ENCODE measurements at regions not wholly inside any gene's neighbourhood (a gene's known extent, or its start where the extent isn't known, plus 50 kb on each side); places are given as distances from the start of the nearest gene placed in this dataset.
"Not testable (repeated sequence)": the region's sequence is repeated elsewhere in the genome, so short reads cannot be mapped to it uniquely, and the experiment has no call there.

DNA sequence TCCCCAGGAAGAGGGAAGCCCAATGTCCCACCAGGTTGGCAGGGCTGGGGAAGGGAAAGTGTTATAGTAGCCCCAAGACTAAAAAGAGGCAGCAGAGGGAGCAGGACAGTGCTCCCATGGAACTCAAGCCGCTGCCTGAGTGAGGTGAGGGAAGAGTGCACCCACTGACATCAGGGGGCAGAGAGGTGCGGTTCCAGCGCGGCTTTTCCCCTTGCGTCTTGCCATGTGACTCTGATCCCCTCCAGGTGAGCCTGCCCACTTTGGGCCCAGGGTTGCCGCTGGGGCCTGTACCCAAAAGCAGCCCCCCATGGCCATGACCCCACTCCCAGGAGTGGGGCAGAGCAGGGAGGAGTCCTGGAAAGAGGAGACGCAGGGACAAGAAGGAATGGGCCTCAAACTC is 136.3 kb upstream of the KCTD7 start:
- DNase-seq (ENCODE audit: low read depth): not testable (repeated sequence)
- H3K4me3 ChIP-seq (ENCODE audit: low read depth, low read length): peak overlapping the region; percentile 71

DNA sequence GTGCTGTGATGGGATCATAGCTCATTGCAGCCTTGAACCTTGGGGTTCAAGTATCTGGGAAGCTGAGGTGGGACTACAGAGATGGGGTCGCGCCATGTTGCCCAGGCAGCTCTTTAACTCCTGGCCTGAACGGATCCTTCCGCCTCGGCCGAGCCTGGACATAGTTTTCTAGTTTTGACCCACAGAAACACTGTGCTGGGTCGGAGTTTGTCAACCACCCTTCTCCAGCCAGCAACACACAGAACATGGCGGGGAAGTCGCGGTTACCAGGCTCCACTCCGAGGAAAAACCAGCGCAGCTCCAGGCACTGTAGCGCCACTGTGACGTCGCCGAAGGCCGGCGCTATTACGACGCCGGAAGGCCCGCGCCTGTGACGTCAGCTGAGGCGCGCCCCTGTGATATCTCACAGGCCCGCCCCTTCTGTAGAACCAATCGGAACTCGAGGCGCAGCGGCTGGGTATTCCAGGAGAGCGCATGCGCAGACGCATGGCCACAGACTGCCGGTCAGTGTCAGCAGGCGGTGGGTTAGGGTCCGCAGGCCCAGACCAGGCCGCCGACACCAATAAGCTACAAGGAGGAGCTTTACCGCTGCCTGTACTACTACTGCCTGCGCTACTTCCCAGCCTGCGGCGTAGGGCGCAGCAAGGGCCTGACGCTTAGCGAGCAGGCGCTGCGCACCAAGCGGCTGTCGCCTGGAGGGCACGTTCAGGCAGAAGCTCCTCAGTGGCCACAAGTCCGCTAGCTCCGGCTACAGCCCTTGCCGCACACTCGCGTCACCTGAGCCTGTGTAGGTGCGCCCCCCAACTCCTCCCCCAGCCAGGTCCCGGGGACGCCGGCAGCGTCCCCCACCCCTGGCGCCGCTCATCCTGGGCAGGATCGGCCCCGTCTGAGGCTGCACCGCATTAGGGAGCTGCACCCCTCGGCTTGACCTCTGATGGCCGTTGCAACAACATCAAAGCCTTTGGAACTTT is 135.2 kb upstream of the KCTD7 start:
- peak; percentile 90 for DNase-seq (ENCODE audit: low read depth)
- H3K4me3 ChIP-seq (ENCODE audit: low read depth, low read length): peak overlapping the region; percentile 71
- TF ChIP-seq, protein P1, sequence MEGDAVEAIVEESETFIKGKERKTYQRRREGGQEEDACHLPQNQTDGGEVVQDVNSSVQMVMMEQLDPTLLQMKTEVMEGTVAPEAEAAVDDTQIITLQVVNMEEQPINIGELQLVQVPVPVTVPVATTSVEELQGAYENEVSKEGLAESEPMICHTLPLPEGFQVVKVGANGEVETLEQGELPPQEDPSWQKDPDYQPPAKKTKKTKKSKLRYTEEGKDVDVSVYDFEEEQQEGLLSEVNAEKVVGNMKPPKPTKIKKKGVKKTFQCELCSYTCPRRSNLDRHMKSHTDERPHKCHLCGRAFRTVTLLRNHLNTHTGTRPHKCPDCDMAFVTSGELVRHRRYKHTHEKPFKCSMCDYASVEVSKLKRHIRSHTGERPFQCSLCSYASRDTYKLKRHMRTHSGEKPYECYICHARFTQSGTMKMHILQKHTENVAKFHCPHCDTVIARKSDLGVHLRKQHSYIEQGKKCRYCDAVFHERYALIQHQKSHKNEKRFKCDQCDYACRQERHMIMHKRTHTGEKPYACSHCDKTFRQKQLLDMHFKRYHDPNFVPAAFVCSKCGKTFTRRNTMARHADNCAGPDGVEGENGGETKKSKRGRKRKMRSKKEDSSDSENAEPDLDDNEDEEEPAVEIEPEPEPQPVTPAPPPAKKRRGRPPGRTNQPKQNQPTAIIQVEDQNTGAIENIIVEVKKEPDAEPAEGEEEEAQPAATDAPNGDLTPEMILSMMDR (IDR thresholded peaks at IDR 0.05; ENCODE audit: low read depth, low read length, missing control alignments): peak; percentile 40

DNA sequence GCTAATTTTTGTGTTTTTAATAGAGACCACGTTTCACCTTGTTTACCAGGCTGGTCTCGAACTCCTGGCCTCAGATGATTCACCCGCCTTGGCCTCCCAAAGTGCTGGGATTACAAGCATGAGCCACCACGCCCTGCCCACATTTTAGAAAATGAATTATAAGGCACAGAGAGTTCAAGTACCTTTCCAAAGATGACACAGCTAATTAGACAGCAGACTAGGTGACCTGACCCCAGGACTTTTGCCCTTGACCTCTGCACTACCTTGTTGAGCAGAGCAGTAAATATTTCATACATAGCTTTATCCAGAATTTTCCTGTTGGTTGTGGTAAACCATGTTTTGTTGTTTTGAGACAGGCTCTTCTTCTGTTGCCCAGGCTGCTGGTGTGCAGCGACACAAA is 131.3 kb upstream of the KCTD7 start:
- TF ChIP-seq, protein P1 (IDR thresholded peaks at IDR 0.05; ENCODE audit: low read depth, low read length, missing control alignments): no peak
- DNase-seq (ENCODE audit: low read depth): no peak
- no peak overlapping the region for H3K4me3 ChIP-seq (ENCODE audit: low read depth, low read length)

DNA sequence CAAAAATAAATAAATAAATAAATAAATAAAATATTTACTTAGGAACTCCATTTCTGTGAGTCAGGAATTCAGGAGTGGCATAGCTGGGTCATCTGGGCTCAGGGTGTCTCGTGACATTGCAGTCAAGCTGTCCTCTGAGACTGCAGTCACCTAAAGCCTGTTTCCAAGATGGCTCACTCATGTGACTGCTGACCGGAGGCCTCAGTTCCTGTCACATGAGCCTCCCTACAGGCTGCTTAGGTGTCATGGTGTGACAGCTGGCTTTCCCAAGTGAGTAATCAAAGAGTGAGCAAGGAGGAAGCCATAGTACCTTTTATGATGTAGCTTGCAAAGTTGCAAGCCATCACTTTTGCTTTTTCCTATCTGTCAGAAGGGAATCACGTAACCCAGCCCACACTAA is 128.6 kb upstream of the KCTD7 start:
- H3K4me3 ChIP-seq (ENCODE audit: low read depth, low read length): no peak overlapping the region
- TF ChIP-seq, protein P1 (IDR thresholded peaks at IDR 0.05; ENCODE audit: low read depth, low read length, missing control alignments): no peak
- peak; percentile 10 for DNase-seq (ENCODE audit: low read depth)

DNA sequence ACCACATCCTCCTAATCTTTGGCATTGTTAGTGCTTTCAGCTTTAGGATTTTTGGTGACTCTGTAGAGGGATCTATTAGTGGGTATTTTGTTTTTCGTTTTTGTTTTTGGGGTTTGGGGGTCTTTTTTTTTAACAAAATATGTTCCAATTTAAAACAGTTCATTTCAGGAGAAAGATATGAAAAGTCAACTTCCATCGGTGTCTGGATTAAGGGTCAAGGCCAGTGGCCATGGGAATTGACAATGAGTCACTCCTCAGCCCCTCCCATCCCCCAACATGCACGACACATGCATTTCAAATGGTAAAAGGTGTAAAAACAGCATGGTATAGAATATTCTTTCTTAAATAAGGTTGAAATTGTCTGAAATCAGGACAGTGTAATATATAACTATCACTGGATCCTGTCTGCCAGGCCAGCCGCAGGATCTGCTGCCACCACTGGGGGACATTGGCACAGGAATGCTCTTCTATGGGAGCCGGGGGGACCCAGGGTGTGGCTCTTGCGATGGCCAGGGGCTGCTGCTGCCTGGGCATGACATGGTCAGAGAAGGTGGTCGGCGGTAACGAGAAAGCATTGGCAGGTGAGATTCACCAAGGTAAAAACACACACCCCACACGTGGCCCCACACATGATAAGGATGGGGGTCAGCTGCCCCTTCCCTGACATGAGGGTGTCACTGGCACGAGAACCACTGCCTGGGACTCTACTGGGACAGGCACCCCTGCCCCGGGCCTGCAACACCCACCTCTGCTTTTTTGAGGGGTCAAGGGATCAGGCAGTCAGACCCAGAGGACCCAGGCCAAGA is 126.2 kb upstream of the KCTD7 start:
- DNase-seq (ENCODE audit: low read depth): no peak
- TF ChIP-seq, protein P1 (IDR thresholded peaks at IDR 0.05; ENCODE audit: low read depth, low read length, missing control alignments): no peak
- H3K4me3 ChIP-seq (ENCODE audit: low read depth, low read length): no peak overlapping the region

DNA sequence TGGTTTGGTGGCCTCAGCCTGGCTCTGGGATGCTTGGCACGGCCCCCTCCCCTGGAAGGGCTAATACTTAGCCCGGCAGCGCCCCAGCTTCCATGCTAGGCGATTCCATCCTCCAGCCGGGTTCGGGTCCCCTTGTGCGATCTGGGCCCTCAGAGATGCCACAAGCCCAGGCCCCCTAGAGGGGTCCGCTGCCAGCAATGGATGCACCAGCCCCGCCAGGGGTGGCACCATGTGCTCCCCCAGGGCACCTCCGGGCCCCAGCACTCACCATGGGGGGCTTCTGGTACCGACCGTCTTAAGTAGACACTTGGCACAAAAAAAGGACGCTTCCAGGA is 125.7 kb upstream of the KCTD7 start:
- DNase-seq (ENCODE audit: low read depth): no peak

DNA sequence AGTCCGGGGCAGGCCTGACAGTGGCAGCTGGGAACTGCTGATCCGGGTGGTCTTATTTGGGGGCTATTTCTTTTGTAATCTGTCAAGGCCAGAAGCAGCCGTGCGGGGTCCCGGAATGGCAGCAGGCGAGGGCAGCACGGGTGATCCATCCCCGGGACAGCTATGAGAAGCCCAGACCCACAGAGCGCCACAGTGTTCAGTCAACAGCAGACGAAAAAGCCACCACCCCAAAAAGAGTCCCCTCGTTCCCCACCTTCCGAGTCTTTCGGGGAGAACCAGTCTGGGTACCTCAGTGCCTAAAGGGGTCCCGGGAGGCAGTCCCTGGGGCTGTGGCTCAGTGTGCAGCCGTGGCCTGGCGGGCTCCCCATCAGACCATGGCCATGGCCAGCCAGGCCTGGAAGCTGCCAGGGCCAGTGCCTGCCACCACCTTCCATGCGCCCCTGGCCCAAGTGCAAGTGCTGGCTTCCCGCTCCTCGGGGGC is 125.1 kb upstream of the KCTD7 start:
- no peak for DNase-seq (ENCODE audit: low read depth)
- H3K4me3 ChIP-seq (ENCODE audit: low read depth, low read length): no peak overlapping the region
- TF ChIP-seq, protein P1 (IDR thresholded peaks at IDR 0.05; ENCODE audit: low read depth, low read length, missing control alignments): no peak

More for the DNA sequence above, 125.7 kb upstream of the KCTD7 start:
- no peak overlapping the region for H3K4me3 ChIP-seq (ENCODE audit: low read depth, low read length)
- TF ChIP-seq, protein P1 (IDR thresholded peaks at IDR 0.05; ENCODE audit: low read depth, low read length, missing control alignments): no peak
